DND-41 (cell line): ENCODE measurements at regions not wholly inside any gene's neighbourhood (a gene's known extent, or its start where the extent isn't known, plus 50 kb on each side); places are given as distances from the start of the nearest gene placed in this dataset.

ENCODE experiments used
- EZH2 ChIP-seq: IDR thresholded peaks from 3 replicates; pipeline ENCODE4 v1.6.1; 2012; ENCODE audit warnings: borderline replicate concordance, low read depth, mild to moderate bottlenecking, moderate library complexity, low read length, inconsistent platforms; ENCODE audit not compliant: severe bottlenecking
- TF ChIP-seq, protein P1 (sequence below): IDR thresholded peaks from 2 replicates; pipeline ENCODE4 v1.5.1; 2012; ENCODE audit warnings: borderline replicate concordance, low read length, moderate library complexity, mild to moderate bottlenecking; ENCODE audit not compliant: poor library complexity, severe bottlenecking; ENCODE audit errors: extremely low read depth

DNA sequence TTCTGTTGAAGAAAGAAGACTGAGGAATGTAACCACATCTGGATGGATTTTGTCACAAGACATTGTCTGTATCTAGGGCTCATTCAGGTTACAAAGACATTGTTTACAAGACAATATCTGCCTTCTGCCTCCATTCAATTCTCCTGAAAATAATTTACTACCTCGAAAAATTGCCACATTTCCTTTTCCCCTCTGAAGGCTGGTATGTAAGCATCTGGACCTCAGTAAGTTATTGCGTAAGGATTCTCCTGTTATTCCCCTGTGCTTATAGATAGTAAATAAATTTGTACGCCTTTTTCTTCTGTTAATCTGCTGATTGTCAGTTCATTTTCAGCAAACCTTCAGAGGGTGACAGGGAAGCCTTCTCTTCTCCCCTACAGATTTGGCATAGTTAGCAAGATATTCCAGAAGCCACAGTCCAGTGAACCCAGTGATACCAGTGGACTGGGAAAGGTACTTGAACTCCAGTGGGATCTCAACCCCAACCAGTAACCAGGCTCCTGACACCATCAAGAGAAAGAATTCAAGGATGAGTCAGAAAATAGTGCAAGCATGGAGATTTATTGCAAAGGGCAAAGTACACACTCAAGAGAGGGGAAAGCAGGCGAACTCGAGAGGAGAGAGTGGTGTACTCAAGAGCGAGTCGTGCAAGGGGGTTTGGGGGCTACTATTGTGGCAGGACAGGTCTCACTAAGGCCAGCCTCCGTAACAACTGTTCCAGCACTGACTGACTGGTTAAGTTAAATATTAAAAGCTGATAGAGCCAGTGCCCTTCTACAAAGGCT is 706.9 kb upstream of the GHITM start:
- TF ChIP-seq, protein P1, sequence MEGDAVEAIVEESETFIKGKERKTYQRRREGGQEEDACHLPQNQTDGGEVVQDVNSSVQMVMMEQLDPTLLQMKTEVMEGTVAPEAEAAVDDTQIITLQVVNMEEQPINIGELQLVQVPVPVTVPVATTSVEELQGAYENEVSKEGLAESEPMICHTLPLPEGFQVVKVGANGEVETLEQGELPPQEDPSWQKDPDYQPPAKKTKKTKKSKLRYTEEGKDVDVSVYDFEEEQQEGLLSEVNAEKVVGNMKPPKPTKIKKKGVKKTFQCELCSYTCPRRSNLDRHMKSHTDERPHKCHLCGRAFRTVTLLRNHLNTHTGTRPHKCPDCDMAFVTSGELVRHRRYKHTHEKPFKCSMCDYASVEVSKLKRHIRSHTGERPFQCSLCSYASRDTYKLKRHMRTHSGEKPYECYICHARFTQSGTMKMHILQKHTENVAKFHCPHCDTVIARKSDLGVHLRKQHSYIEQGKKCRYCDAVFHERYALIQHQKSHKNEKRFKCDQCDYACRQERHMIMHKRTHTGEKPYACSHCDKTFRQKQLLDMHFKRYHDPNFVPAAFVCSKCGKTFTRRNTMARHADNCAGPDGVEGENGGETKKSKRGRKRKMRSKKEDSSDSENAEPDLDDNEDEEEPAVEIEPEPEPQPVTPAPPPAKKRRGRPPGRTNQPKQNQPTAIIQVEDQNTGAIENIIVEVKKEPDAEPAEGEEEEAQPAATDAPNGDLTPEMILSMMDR: no peak
- no peak for TF ChIP-seq EZH2
